ENCODE measurements at regions not wholly inside any gene's neighbourhood (a gene's known extent, or its start where the extent isn't known, plus 50 kb on each side); places are given as distances from the start of the nearest gene placed in this dataset.
"Not testable (repeated sequence)": the region's sequence is repeated elsewhere in the genome, so short reads cannot be mapped to it uniquely, and the experiment has no call there.

- TF ChIP-seq JUND (IDR thresholded peaks at IDR 0.05); TEAD4 (IDR thresholded peaks at IDR 0.05; ENCODE audit: borderline replicate concordance, insufficient read depth); CTCF (IDR thresholded peaks at IDR 0.05); EP300 (IDR thresholded peaks at IDR 0.05; ENCODE audit: borderline replicate concordance in 1 of 2, low read depth in 1 of 2, low read length in 1 of 2); REST (IDR thresholded peaks at IDR 0.05; ENCODE audit: low read depth, low read length): not testable (repeated sequence)
These were observed 74.4 kb upstream of the TBC1D5 start for GRCh38 chr3:17816839-17817238.

All from SK-N-SH (cell line).